Epithelial cell of esophagus (primary cell): ENCODE measurements at regions not wholly inside any gene's neighbourhood (a gene's known extent, or its start where the extent isn't known, plus 50 kb on each side); places are given as distances from the start of the nearest gene placed in this dataset.

Source experiments
- DNase-seq: peaks from one replicate; pipeline ENCODE4 v3.0.0; 2010; ENCODE audit warnings: low read depth
- H3K4me3 ChIP-seq: 2 replicates; pipeline ENCODE4 v1.5.1; 2011; ENCODE audit warnings: mild to moderate bottlenecking, low read length, control low read depth
- CTCF ChIP-seq: IDR thresholded peaks from 2 replicates; pipeline ENCODE4 v1.5.1; 2011; ENCODE audit warnings: low read depth, mild to moderate bottlenecking, low read length, control low read depth, inconsistent platforms; ENCODE audit not compliant: insufficient read depth; ENCODE audit errors: missing control alignments

DNA sequence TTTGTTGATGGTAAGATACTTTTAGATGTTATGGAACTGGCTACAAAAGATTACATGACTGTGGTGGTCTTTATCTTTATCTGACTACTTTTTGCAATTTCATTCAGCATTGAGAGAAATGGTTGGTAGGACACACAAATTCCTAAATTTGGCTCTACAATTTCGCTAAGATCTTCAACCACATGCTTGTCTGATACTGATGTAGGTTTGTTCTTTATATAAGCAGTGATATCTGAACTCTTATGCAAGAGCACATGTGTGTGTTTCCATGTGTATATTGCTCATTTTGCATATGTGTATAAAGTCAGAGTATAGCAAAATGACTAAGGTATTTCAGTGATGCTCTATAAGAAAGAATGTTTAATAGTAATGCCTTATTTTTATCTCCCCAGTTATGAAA is 501.5 kb downstream of the ARL4A start:
- TF ChIP-seq CTCF, result no peak
- no peak overlapping the region for H3K4me3 ChIP-seq
- no peak for DNase-seq

DNA sequence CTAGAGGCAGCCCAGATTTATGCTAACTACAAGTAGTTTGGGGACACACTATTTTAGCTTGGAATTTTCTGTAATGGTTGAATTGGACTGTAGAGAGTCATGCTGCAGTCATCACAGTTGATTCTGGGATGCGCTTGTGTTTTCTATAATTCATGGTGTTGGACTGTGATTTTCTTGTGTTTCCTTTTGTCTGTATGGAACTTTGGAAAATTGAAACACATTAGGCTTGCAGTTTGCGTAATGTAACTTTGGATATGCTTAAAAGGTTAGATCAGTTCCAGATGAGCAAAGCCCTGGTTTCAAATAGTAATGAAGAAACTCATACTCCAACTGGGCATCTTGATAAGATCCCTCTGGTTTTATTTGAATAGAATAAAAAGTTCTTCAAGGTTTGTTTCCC is 502.2 kb downstream of the ARL4A start:
- no peak overlapping the region for H3K4me3 ChIP-seq
- no peak for DNase-seq
- TF ChIP-seq CTCF, result no peak

DNA sequence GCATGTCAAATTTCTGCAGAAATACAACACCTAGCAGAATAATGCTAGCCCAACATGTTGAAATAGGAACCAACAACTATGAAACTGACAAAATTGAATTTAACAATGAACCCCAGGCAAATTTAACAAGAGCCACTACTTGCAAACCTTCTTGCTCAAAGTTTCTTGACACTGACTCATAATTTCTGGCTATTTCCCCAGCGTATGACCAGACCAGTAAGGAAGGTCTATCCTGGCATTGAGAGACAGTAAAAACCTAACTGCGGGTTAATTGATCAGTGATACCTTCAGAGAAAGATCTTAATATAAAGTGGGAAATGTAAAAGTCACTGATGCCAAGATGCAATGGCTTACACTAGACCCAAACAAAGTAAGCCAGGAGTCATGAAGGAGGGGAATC is 510.1 kb downstream of the ARL4A start:
- TF ChIP-seq CTCF, result no peak
- DNase-seq, result peak; percentile 39
- H3K4me3 ChIP-seq, result no peak overlapping the region

- DNase-seq, result no peak
- H3K4me3 ChIP-seq, result no peak overlapping the region
- TF ChIP-seq CTCF, result no peak
Observed at GRCh38 chr7:13198036-13198435, 510.6 kb downstream of the ARL4A start.

- TF ChIP-seq CTCF, result no peak
- no peak overlapping the region for H3K4me3 ChIP-seq
- peak; percentile 47 for DNase-seq
Observed at GRCh38 chr7:13198727-13199126, 511.3 kb downstream of the ARL4A start.

DNA sequence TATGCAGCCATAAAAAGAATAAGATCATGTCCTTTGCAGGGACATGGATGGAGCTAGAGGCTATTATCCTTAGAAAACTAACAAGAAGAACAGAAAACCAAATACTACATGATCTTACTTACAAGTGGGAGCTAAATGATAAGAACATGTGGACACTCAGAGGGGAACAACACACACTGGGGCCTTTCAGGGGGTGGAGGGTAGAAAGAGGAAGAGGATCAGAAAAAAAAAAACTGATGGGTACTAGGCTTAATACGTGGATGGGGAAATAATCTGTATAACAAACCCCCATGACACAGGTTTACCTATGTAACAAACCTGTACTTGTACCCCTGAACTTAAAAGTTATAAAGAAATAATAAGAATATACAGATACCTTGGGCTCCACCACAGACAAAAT is 514.2 kb downstream of the ARL4A start:
- H3K4me3 ChIP-seq, result no peak overlapping the region
- DNase-seq, result no peak
- TF ChIP-seq CTCF, result no peak

DNA sequence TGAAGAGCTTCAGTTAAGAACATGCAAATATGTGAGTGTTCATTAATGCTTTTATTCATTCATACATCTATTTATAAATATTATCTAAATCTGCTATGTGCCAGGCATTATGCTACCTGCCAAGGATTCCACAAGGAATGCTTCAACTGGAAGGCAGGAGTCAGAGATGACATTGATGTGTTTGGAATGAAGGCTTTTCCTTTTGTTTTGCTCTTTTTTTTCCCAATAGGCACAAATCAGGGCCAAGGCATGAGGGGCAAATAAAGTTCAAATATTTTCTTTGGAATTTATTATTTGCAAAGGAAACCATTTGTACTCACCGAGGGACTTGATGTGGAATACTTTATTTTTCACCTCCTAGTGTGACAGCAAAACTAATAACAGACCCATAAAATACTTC is 530.3 kb downstream of the ARL4A start:
- no peak for TF ChIP-seq CTCF
- no peak for DNase-seq
- H3K4me3 ChIP-seq, result no peak overlapping the region
